DMS79 treated with DMSO at 0.1 percent for 48 hours (cell line): ENCODE measurements at regions not wholly inside any gene's neighbourhood (a gene's known extent, or its start where the extent isn't known, plus 50 kb on each side); places are given as distances from the start of the nearest gene placed in this dataset.

Experiments used
- DNase-seq: peaks from one replicate; lab custom pipeline; 2025; lab: John Stamatoyannopoulos, UW

GRCh38 chr21:28826569-28826968 is 166.1 kb downstream of the LTN1 start:
- DNase-seq: no peak

- no peak for DNase-seq
Observed at GRCh38 chr21:28826021-28826420, 166.7 kb downstream of the LTN1 start.

GRCh38 chr21:28823429-28823828 is 169.2 kb downstream of the LTN1 start:
- DNase-seq: no peak

GRCh38 chr21:28822486-28823335 is 170.0 kb downstream of the LTN1 start:
- no peak for DNase-seq

- no peak for DNase-seq
Observed at GRCh38 chr21:28822123-28822399, 170.6 kb downstream of the LTN1 start.

- no peak for DNase-seq
Observed at GRCh38 chr21:28821276-28822122, 171.2 kb downstream of the LTN1 start.

- no peak for DNase-seq
Observed at GRCh38 chr21:28818663-28819278, 173.9 kb downstream of the LTN1 start.

GRCh38 chr21:28817871-28818270 is 174.8 kb downstream of the LTN1 start:
- DNase-seq: no peak

- no peak for DNase-seq
Observed at GRCh38 chr21:28811860-28812259, 180.8 kb downstream of the LTN1 start.

GRCh38 chr21:28810826-28811524 is 181.7 kb downstream of the LTN1 start:
- no peak for DNase-seq

- no peak for DNase-seq
Observed at GRCh38 chr21:28805885-28806284, 186.8 kb downstream of the LTN1 start.

- no peak for DNase-seq
Observed at GRCh38 chr21:28804089-28804670, 188.5 kb downstream of the LTN1 start.

GRCh38 chr21:28801906-28802305 is 190.8 kb downstream of the LTN1 start:
- DNase-seq: no peak

- DNase-seq: no peak
Observed at GRCh38 chr21:28799926-28800325, 192.8 kb downstream of the LTN1 start.

GRCh38 chr21:28798798-28799197 is 193.9 kb downstream of the LTN1 start:
- no peak for DNase-seq

GRCh38 chr21:28795251-28795650 is 197.4 kb downstream of the LTN1 start:
- DNase-seq: no peak

GRCh38 chr21:28794371-28794851 is 198.3 kb downstream of the LTN1 start:
- DNase-seq: no peak

GRCh38 chr21:28793043-28793442 is 199.6 kb downstream of the LTN1 start:
- DNase-seq: no peak

- no peak for DNase-seq
Observed at GRCh38 chr21:28791595-28792282, 200.9 kb downstream of the LTN1 start.

- no peak for DNase-seq
Observed at GRCh38 chr21:28790335-28790734, 202.3 kb downstream of the LTN1 start.

GRCh38 chr21:28789523-28789922 is 203.2 kb downstream of the LTN1 start:
- no peak for DNase-seq
